ENCODE measurements at regions not wholly inside any gene's neighbourhood (a gene's known extent, or its start where the extent isn't known, plus 50 kb on each side); places are given as distances from the start of the nearest gene placed in this dataset.
"Not testable (repeated sequence)": the region's sequence is repeated elsewhere in the genome, so short reads cannot be mapped to it uniquely, and the experiment has no call there.

- no peak for DNase-seq (ENCODE audit: low read depth in 2 of 2)
Measured at GRCh38 chr21:16216288-16216962, 486.6 kb downstream of the USP25 start.

GRCh38 chr21:16218682-16219343, 489.0 kb downstream of the USP25 start:
- no peak for DNase-seq (ENCODE audit: low read depth in 2 of 2)

- not testable (repeated sequence) for DNase-seq (ENCODE audit: low read depth in 2 of 2)
Measured at GRCh38 chr21:16224756-16225155, 495.0 kb downstream of the USP25 start.

GRCh38 chr21:16239659-16240265, 510.0 kb downstream of the USP25 start:
- DNase-seq (ENCODE audit: low read depth in 2 of 2) = no peak

- no peak for DNase-seq (ENCODE audit: low read depth in 2 of 2)
Measured at GRCh38 chr21:16241016-16241415, 511.2 kb downstream of the USP25 start.

- no peak for DNase-seq (ENCODE audit: low read depth in 2 of 2)
Measured at GRCh38 chr21:16241479-16241963, 511.7 kb downstream of the USP25 start.

GRCh38 chr21:16243396-16243795, 513.6 kb downstream of the USP25 start:
- DNase-seq (ENCODE audit: low read depth in 2 of 2) = no peak

GRCh38 chr21:16248705-16249104, 518.9 kb downstream of the USP25 start:
- no peak for DNase-seq (ENCODE audit: low read depth in 2 of 2)

GRCh38 chr21:16250273-16250672, 520.5 kb downstream of the USP25 start:
- no peak for DNase-seq (ENCODE audit: low read depth in 2 of 2)

GRCh38 chr21:16258844-16259611, 529.2 kb downstream of the USP25 start:
- no peak for DNase-seq (ENCODE audit: low read depth in 2 of 2)

- no peak for DNase-seq (ENCODE audit: low read depth in 2 of 2)
Measured at GRCh38 chr21:16262091-16262490, 532.3 kb downstream of the USP25 start.

GRCh38 chr21:16264319-16264718, 534.5 kb downstream of the USP25 start:
- peak in 1 of 2 experiments; percentile 8 for DNase-seq (ENCODE audit: low read depth in 2 of 2)

GRCh38 chr21:16269476-16269875, 539.7 kb downstream of the USP25 start:
- DNase-seq (ENCODE audit: low read depth in 2 of 2) = no peak

- DNase-seq (ENCODE audit: low read depth in 2 of 2) = no peak
Measured at GRCh38 chr21:16279731-16280581, 550.2 kb downstream of the USP25 start.

GRCh38 chr21:16280686-16281091, 550.9 kb downstream of the USP25 start:
- DNase-seq (ENCODE audit: low read depth in 2 of 2) = no peak

- DNase-seq (ENCODE audit: low read depth in 2 of 2) = no peak
Measured at GRCh38 chr21:16283516-16283915, 553.7 kb downstream of the USP25 start.

GRCh38 chr21:16285605-16286126, 555.9 kb downstream of the USP25 start:
- no peak for DNase-seq (ENCODE audit: low read depth in 2 of 2)

GRCh38 chr21:16287046-16287445, 557.3 kb downstream of the USP25 start:
- no peak for DNase-seq (ENCODE audit: low read depth in 2 of 2)

GRCh38 chr21:16291296-16291695, 561.5 kb downstream of the USP25 start:
- DNase-seq (ENCODE audit: low read depth in 2 of 2) = no peak

- no peak for DNase-seq (ENCODE audit: low read depth in 2 of 2)
Measured at GRCh38 chr21:16294128-16294527, 564.3 kb downstream of the USP25 start.

GRCh38 chr21:16302851-16303282, 573.1 kb downstream of the USP25 start:
- DNase-seq (ENCODE audit: low read depth in 2 of 2) = no peak

Data from fibroblast of skin of left biceps (primary cell).